ENCODE measurements at regions not wholly inside any gene's neighbourhood (a gene's known extent, or its start where the extent isn't known, plus 50 kb on each side); places are given as distances from the start of the nearest gene placed in this dataset.

DNA sequence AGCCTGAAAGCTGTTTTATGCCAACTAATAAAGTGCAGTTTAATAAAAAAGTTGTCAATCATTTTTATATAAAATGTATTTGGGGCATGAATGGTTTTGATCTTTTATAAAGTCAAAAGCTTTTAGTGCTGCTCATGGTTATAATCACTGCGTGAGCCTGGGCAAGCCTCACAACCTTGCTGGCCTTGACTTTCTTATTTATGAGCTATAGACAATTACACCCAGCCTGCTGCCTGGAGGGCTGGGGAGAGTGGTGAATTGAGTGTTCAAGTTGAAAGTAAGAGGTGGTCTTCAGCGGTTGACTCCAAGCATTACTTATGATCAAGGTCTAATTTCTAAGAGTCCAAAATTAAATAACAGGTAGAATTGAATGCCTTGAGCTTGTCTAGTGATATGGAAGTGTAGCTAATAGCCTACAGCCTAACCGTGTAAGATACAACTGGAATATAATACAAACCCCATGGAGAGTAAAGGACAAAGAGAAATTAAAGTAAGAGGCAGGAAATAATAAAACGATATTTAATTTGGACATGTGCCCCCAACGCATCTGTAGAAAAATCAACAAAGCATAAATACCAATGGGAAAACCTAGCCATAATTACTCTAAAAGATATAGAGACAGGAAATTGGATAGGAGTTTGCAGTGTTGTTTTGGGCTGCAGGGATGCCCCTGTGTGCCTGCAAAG lies 106.0 kb upstream of the CYP1B1 start:
- H3K27ac ChIP-seq: no peak overlapping the region
- TF ChIP-seq, protein P1, sequence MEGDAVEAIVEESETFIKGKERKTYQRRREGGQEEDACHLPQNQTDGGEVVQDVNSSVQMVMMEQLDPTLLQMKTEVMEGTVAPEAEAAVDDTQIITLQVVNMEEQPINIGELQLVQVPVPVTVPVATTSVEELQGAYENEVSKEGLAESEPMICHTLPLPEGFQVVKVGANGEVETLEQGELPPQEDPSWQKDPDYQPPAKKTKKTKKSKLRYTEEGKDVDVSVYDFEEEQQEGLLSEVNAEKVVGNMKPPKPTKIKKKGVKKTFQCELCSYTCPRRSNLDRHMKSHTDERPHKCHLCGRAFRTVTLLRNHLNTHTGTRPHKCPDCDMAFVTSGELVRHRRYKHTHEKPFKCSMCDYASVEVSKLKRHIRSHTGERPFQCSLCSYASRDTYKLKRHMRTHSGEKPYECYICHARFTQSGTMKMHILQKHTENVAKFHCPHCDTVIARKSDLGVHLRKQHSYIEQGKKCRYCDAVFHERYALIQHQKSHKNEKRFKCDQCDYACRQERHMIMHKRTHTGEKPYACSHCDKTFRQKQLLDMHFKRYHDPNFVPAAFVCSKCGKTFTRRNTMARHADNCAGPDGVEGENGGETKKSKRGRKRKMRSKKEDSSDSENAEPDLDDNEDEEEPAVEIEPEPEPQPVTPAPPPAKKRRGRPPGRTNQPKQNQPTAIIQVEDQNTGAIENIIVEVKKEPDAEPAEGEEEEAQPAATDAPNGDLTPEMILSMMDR (conservative IDR thresholded peaks at IDR 0.05): no peak
- no peak for TF ChIP-seq ZFX (IDR thresholded peaks at IDR 0.05)

DNA sequence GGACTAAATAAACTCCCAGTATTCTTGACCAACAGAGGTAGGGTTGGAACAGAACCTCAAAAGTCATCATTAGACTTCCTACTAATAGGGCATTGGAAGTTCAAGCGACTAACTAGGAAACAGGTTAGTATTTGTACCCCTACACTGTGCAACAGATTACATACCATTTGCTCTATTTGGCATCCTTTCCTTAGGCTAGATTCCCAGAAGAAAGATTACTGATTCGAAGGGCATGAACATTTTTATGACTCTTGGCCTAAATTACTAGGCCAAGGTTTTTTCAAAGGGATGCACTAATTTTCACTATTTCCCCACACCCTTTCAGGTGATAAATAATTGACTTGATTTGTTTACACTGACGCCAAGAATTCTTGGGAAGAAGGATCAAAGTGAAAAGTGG lies 104.8 kb upstream of the CYP1B1 start:
- no peak overlapping the region for H3K27ac ChIP-seq
- TF ChIP-seq, protein P1 (conservative IDR thresholded peaks at IDR 0.05): no peak
- TF ChIP-seq ZFX (IDR thresholded peaks at IDR 0.05): no peak

DNA sequence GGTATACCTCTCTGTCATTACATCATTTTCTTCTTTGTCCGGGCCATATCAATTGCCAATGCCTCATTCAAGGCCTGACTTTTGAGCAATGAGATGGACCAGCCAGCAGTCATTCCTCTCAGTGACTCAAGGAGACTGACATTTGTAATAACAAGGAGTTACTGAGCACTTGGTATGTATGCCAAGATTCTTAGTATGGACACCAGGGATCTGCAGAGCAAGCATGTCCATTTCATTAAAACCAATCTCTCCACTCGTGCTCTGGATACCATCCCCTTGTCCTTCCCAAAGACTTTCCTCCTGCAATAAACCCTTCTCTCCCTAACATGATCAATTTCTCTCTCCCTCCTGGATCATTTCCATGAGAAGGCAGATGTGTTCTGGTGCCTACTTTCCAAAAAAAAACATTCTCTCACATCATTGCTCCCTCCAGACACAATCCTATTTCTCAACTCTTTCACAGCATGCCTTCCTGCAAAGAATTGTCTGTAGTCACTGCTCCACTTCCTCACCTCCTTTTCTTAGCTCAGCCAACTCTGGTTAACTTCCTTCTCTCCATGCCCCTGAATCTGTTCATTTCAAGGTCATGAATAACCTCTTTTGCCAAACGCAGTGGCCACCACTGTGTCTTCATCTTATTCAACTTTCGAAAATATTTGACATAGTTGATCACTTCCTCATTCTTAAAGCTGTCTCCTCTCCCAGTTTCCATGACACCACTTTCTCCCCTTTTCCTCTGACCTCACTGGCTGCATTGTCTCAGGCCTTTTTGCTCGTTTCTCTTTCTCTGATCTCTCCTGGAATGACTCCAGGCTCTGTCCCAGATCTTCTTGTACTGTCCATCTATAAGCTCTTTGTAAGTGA lies 102.8 kb upstream of the CYP1B1 start:
- H3K27ac ChIP-seq: no peak overlapping the region
- TF ChIP-seq ZFX (IDR thresholded peaks at IDR 0.05): no peak
- TF ChIP-seq, protein P1 (conservative IDR thresholded peaks at IDR 0.05): no peak

DNA sequence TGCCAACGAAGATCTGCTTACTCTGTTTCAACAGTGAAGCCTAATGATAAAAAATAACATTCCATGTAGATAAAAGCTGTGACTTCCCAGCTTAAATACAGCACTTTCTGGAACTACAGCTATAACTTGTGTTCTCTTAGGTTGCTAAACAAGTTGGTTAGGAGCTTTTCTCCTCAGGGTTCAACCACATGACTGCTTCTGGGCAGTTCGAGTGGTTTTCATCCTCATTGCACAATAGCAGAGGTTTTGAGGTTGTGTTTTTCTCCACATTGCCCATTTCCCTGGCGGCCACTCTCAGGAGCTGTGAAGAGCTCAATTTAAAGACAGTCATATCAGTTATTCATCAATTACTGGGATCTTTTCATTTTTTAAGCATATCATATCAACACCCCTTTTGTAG lies 102.2 kb upstream of the CYP1B1 start:
- H3K27ac ChIP-seq: no peak overlapping the region
- TF ChIP-seq, protein P1 (conservative IDR thresholded peaks at IDR 0.05): no peak
- TF ChIP-seq ZFX (IDR thresholded peaks at IDR 0.05): no peak

- no peak overlapping the region for H3K27ac ChIP-seq
- no peak for TF ChIP-seq ZFX (IDR thresholded peaks at IDR 0.05)
- TF ChIP-seq, protein P1 (conservative IDR thresholded peaks at IDR 0.05): no peak
Measured at GRCh38 chr2:38176619-38177021, 100.7 kb upstream of the CYP1B1 start.

GRCh38 chr2:38174646-38175423 lies 98.9 kb upstream of the CYP1B1 start:
- no peak overlapping the region for H3K27ac ChIP-seq
- TF ChIP-seq, protein P1 (conservative IDR thresholded peaks at IDR 0.05): no peak
- TF ChIP-seq ZFX (IDR thresholded peaks at IDR 0.05): no peak

All from C4-2B (cell line).